Trophoblast cell (in vitro differentiated cells and primary cell): ENCODE measurements at regions not wholly inside any gene's neighbourhood (a gene's known extent, or its start where the extent isn't known, plus 50 kb on each side); places are given as distances from the start of the nearest gene placed in this dataset.

Source experiments
- DNase-seq, 2 donors: peaks; one replicate each; pipeline ENCODE4 v3.0.0-alpha.2; 2016
- H2AFZ ChIP-seq: 2 replicates; pipeline ENCODE4 v1.6.1; 2013; ENCODE audit warnings: low read length, moderate library complexity, mild to moderate bottlenecking; ENCODE audit not compliant: insufficient read depth, poor library complexity
- H2AK5ac ChIP-seq: 2 replicates; pipeline ENCODE4 v1.6.1; 2013; ENCODE audit warnings: mild to moderate bottlenecking, low read length
- H2BK120ac ChIP-seq: 2 replicates; pipeline ENCODE4 v1.6.1; 2013; ENCODE audit warnings: low read length, mild to moderate bottlenecking, moderate library complexity; ENCODE audit not compliant: insufficient read depth, poor library complexity
- H2BK12ac ChIP-seq: 2 replicates; pipeline ENCODE4 v1.6.1; 2013; ENCODE audit warnings: mild to moderate bottlenecking, low read length, moderate library complexity
- H2BK5ac ChIP-seq: 2 replicates; pipeline ENCODE4 v1.6.1; 2013; ENCODE audit warnings: low read length, low read depth, moderate library complexity, mild to moderate bottlenecking; ENCODE audit not compliant: poor library complexity
- H3K14ac ChIP-seq: 2 replicates; pipeline ENCODE4 v1.6.1; 2013; ENCODE audit warnings: mild to moderate bottlenecking, low read length
- H3K18ac ChIP-seq: 2 replicates; pipeline ENCODE4 v1.6.1; 2013; ENCODE audit warnings: mild to moderate bottlenecking, low read length
- H3K23ac ChIP-seq: 2 replicates; pipeline ENCODE4 v1.6.1; 2013; ENCODE audit warnings: low read length
- H3K27ac ChIP-seq: 2 replicates; pipeline ENCODE4 v1.5.1; 2013; ENCODE audit warnings: low read depth, mild to moderate bottlenecking, inconsistent platforms, low read length, moderate library complexity
- H3K27me3 ChIP-seq: 2 replicates; pipeline ENCODE4 v1.6.1; 2013; ENCODE audit warnings: inconsistent platforms, mild to moderate bottlenecking, low read length, moderate library complexity; ENCODE audit not compliant: insufficient read depth
- H3K36me3 ChIP-seq, 2 experiments: 1 replicate in 1 of 2; 2 replicates in 1 of 2; pipeline ENCODE4 v1.6.1; 2013; ENCODE audit warnings: low read length in 2 of 2, mild to moderate bottlenecking in 2 of 2, moderate library complexity in 1 of 2; ENCODE audit not compliant: insufficient read depth in 2 of 2, control insufficient read depth in 1 of 2
- H3K4ac ChIP-seq: 2 replicates; pipeline ENCODE4 v1.6.1; 2013; ENCODE audit warnings: low read depth, mild to moderate bottlenecking, low read length, moderate library complexity
- H3K4me1 ChIP-seq, 2 experiments: 1 replicate in 1 of 2; 2 replicates in 1 of 2; pipeline ENCODE4 v1.6.1; 2013; ENCODE audit warnings: low read length in 2 of 2, mild to moderate bottlenecking in 2 of 2, moderate library complexity in 1 of 2; ENCODE audit not compliant: insufficient read depth in 2 of 2, control insufficient read depth in 1 of 2
- H3K4me2 ChIP-seq: 2 replicates; pipeline ENCODE4 v1.6.1; 2013; ENCODE audit warnings: inconsistent platforms, mild to moderate bottlenecking, low read length, moderate library complexity
- H3K4me3 ChIP-seq: 2 replicates; pipeline ENCODE4 v1.5.1; 2013; ENCODE audit warnings: mild to moderate bottlenecking, low read depth, low read length, inconsistent platforms
- H3K79me1 ChIP-seq: one replicate; pipeline ENCODE4 v1.6.1; 2013; ENCODE audit warnings: low read length
- H3K79me2 ChIP-seq: 2 replicates; pipeline ENCODE4 v1.6.1; 2013; ENCODE audit warnings: low read length, mild to moderate bottlenecking; ENCODE audit not compliant: control insufficient read depth, insufficient read depth, poor library complexity
- H3K9ac ChIP-seq: 2 replicates; pipeline ENCODE4 v1.6.1; 2013; ENCODE audit warnings: mild to moderate bottlenecking, low read length
- H3K9me3 ChIP-seq: 2 replicates; pipeline ENCODE4 v1.6.1; 2013; ENCODE audit warnings: low read depth, mild to moderate bottlenecking, control low read depth, inconsistent platforms, low read length; ENCODE audit not compliant: insufficient read depth
- H4K12ac ChIP-seq: 2 replicates; pipeline ENCODE4 v1.6.1; 2013; ENCODE audit warnings: low read depth, mild to moderate bottlenecking, low read length, moderate library complexity
- H4K8ac ChIP-seq: 2 replicates; pipeline ENCODE4 v1.6.1; 2013; ENCODE audit warnings: low read depth, mild to moderate bottlenecking, low read length, moderate library complexity
- H4K91ac ChIP-seq: one replicate; pipeline ENCODE4 v1.6.1; 2013; ENCODE audit warnings: low read depth, mild to moderate bottlenecking, low read length, moderate library complexity
- WGBS: extraction: QIAGEN DNeasy Blood & Tissue Kit; methylation state at CpG from one replicate; pipeline ENCODE4 v1.1.7; 2013; ENCODE audit warnings: missing lambda C conversion rate; ENCODE audit not compliant: insufficient read length, insufficient coverage; ENCODE audit errors: extremely low coverage; 5-methylcytosine and 5-hydroxymethylcytosine counted together

DNA sequence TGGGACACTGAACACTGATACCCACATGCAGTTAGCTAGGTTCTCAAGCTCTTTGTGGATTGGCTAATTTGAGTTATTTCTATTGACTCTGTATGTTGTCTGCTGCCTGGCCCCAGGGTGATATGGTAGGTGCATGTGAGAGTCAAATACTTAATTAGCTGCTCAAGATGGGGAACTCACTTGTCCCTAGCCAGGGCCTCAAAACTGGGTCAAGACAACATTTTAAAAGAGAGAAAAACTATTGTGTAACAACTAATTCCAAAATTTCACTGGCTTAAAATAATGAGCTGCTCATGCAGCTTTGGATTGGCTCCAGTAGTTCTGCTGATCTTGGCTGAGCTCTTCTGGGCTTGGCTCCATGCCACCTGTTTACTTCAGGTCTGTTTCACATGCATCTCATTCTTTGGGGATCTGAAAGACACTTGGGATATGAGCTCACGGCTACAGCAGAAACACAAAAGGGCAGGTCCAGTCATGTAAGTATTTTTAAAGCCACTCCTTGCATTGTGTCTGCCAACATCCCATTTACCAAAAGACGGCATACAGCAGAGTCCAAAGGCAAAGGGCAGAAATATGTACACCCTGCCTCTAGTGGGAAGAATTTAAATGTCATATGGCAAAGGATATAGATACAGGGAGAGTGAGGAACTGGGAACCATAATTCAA, 716.8 kb downstream of the SUCLG1 start:
- H2BK5ac ChIP-seq = no peak overlapping the region
- H3K79me2 ChIP-seq = no peaks in the 10 kb centered on the region
- no peak overlapping the region for H3K14ac ChIP-seq
- no peak overlapping the region for H2BK12ac ChIP-seq
- peaks cover 7% of the 10 kb centered on the region for H3K9me3 ChIP-seq
- no peak overlapping the region for H3K27ac ChIP-seq
- no peak overlapping the region for H2AK5ac ChIP-seq
- H3K9ac ChIP-seq = no peak overlapping the region
- H3K4me1 ChIP-seq = no peaks in the 10 kb centered on the region
- no peak overlapping the region for H3K4me2 ChIP-seq
- no CpG with 5 or more reads among the region's 2 CpGs for WGBS
- no peak overlapping the region for H3K4ac ChIP-seq
- H3K18ac ChIP-seq = no peak overlapping the region
- DNase-seq = no peak
- H2BK120ac ChIP-seq = no peak overlapping the region
- no peak overlapping the region for H3K23ac ChIP-seq
- H3K4me3 ChIP-seq = no peak overlapping the region
- H3K27me3 ChIP-seq = no peaks in the 10 kb centered on the region
- H3K79me1 ChIP-seq = no peaks in the 10 kb centered on the region
- no peak overlapping the region for H4K12ac ChIP-seq
- no peak overlapping the region for H4K8ac ChIP-seq
- H4K91ac ChIP-seq = no peak overlapping the region
- H2AFZ ChIP-seq = no peak overlapping the region
- no peaks in the 10 kb centered on the region for H3K36me3 ChIP-seq

DNA sequence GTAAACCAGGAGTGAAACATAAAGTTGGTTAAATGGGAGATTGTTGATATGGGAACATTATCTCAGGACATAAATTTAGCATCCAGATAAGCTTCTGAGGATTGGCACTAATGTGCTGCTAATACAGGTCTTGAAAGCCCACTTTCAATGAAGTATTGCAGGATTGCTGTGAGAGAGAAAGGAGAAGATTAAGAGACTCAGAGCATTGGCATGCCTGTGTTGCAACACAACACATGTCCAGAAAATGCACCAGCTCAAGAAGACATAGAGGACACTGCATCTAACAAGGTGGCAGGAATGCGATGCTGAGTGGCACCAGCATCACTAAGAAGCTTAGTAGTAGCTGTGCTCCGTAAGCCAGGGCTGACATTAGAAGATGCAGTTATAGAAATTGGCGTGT, 728.9 kb downstream of the SUCLG1 start:
- H3K9me3 ChIP-seq = no peaks in the 10 kb centered on the region
- no peak overlapping the region for H3K9ac ChIP-seq
- H3K79me2 ChIP-seq = no peaks in the 10 kb centered on the region
- no peak overlapping the region for H2BK120ac ChIP-seq
- H3K4ac ChIP-seq = no peak overlapping the region
- H3K4me3 ChIP-seq = no peak overlapping the region
- no peaks in the 10 kb centered on the region for H3K36me3 ChIP-seq
- H3K79me1 ChIP-seq = no peaks in the 10 kb centered on the region
- DNase-seq = peak in 1 of 2 donors; percentile 44
- H2BK12ac ChIP-seq = no peak overlapping the region
- H3K4me2 ChIP-seq = no peak overlapping the region
- no peak overlapping the region for H3K27ac ChIP-seq
- no peak overlapping the region for H4K12ac ChIP-seq
- H2AFZ ChIP-seq = no peak overlapping the region
- no peak overlapping the region for H4K8ac ChIP-seq
- no peaks in the 10 kb centered on the region for H3K27me3 ChIP-seq
- H2BK5ac ChIP-seq = no peak overlapping the region
- H3K18ac ChIP-seq = no peak overlapping the region
- H3K14ac ChIP-seq = no peak overlapping the region
- H3K4me1 ChIP-seq = no peaks in the 10 kb centered on the region
- no peak overlapping the region for H3K23ac ChIP-seq
- no peak overlapping the region for H2AK5ac ChIP-seq
- no CpG with 5 or more reads among the region's 3 CpGs for WGBS
- H4K91ac ChIP-seq = no peak overlapping the region

DNA sequence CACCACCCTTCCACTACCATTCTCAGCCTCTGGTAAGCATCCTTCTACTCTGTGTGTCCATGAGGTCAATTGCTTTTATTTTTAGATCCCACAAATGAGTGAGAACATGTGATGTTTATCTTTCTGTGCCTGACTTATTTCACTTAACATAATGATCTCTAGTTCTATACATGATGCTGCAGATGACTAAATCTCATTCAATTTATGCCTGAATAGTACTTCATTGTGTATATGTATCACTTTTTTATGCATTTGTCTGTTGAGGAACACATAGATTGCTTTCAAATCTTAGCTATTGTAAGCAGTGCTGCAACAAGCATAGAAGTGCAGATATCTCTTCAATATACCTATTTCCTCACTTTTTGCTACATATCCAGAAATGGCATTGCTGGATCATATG, 733.3 kb downstream of the SUCLG1 start:
- Histone ChIP-seq H3K9me3 (no peaks in the 10 kb centered on the region), H3K79me2 (no peaks in the 10 kb centered on the region), H3K9ac (no peak overlapping the region), H4K12ac (no peak overlapping the region), H4K91ac (no peak overlapping the region), H2AFZ (no peak overlapping the region), H3K4me1 (no peaks in the 10 kb centered on the region), H2BK5ac (no peak overlapping the region), H3K36me3 (no peaks in the 10 kb centered on the region), H3K27me3 (no peaks in the 10 kb centered on the region), H3K4me2 (no peak overlapping the region), H2BK12ac (no peak overlapping the region), H3K79me1 (no peaks in the 10 kb centered on the region), H4K8ac (no peak overlapping the region), H2BK120ac (no peak overlapping the region), H3K14ac (no peak overlapping the region), H3K18ac (no peak overlapping the region), H3K4me3 (no peak overlapping the region), H3K27ac (no peak overlapping the region), H3K23ac (no peak overlapping the region), H3K4ac (no peak overlapping the region), H2AK5ac (no peak overlapping the region)
- DNase-seq = no peak

DNA sequence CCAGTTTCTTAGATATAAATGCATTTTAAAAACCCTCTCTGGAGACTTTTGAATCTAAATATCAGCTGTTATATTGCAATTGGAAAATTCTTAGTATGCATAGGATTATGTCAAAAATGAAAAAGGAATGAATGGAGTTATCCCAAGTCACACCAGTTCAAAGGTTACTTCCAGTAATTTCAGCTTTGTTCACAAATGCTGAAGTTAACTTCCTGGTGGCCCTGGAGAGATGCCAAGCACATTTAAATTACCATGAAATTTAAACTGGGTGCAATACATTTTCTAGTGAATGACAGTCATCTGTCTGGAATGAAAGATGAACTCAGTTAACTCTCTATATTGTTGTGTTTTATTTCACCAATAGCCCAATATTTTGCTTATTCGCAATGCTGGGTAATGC, 753.9 kb downstream of the SUCLG1 start:
- Histone ChIP-seq H3K18ac (no peak overlapping the region), H4K91ac (no peak overlapping the region), H3K79me1 (no peaks in the 10 kb centered on the region), H3K14ac (no peak overlapping the region), H3K4me1 (no peaks in the 10 kb centered on the region), H3K27ac (no peak overlapping the region), H2AFZ (no peak overlapping the region), H4K8ac (no peak overlapping the region), H2AK5ac (no peak overlapping the region), H3K27me3 (no peaks in the 10 kb centered on the region), H3K79me2 (no peaks in the 10 kb centered on the region), H3K4me2 (no peak overlapping the region), H3K4me3 (no peak overlapping the region), H3K4ac (no peak overlapping the region), H3K9ac (no peak overlapping the region), H2BK120ac (no peak overlapping the region), H3K9me3 (no peaks in the 10 kb centered on the region), H3K36me3 (no peaks in the 10 kb centered on the region), H2BK12ac (no peak overlapping the region), H4K12ac (no peak overlapping the region), H2BK5ac (no peak overlapping the region), H3K23ac (no peak overlapping the region)
- DNase-seq = no peak
- no CpG with 5 or more reads among the region's 1 CpG for WGBS
